H1 (cell line): ENCODE measurements at regions not wholly inside any gene's neighbourhood (a gene's known extent, or its start where the extent isn't known, plus 50 kb on each side); places are given as distances from the start of the nearest gene placed in this dataset.

Source experiments
- CTCF ChIA-PET: fragments of 300-600 bp; sonication (Branson Sonifier 250); formaldehyde crosslinking; loops from one replicate; lab custom pipeline; 2021; ENCODE audit not compliant: partially characterized antibody; lab: Charles Lee
- POLR2A ChIA-PET: fragments of 300-600 bp; sonication (Branson Sonifier 250); formaldehyde crosslinking; loops from one replicate; lab custom pipeline; 2021; ENCODE audit warnings: inconsistent platforms; ENCODE audit not compliant: partially characterized antibody; lab: Charles Lee
- DNase-seq, 2 experiments: peaks; one replicate each; pipeline versions ENCODE4 v3.0.0 to v3.0.0-alpha.2; 2010 to 2022; ENCODE audit warnings: low spot score in 2 of 2, low read depth in 1 of 2, mixed read lengths in 1 of 2
- FAIRE-seq: peaks from 2 replicates; lab custom pipeline; 2011; peaks lifted over from hg19 to GRCh38; lab: Jason Lieb, UNC
- H2AFZ ChIP-seq: 2 replicates; pipeline ENCODE4 v1.8.1; 2012; ENCODE audit warnings: low read length, inconsistent platforms
- H2AK5ac ChIP-seq: 2 replicates; pipeline ENCODE4 v1.6.1; 2013; ENCODE audit warnings: low read depth, low read length
- H2BK120ac ChIP-seq: replicated peaks from 2 replicates; pipeline ENCODE3; 2013; ENCODE audit warnings: low read depth, low read length, inconsistent platforms
- H2BK12ac ChIP-seq: 2 replicates; pipeline ENCODE4 v1.6.1; 2013; ENCODE audit warnings: low read depth, low read length
- H2BK15ac ChIP-seq: 2 replicates; pipeline ENCODE4 v1.6.1; 2013; ENCODE audit warnings: low read length
- H2BK20ac ChIP-seq: 2 replicates; pipeline ENCODE4 v1.6.1; 2013; ENCODE audit warnings: low read length
- H2BK5ac ChIP-seq: 2 replicates; pipeline ENCODE4 v1.6.1; 2013; ENCODE audit warnings: low read depth, low read length
- H3K14ac ChIP-seq: 2 replicates; pipeline ENCODE4 v1.6.1; 2013; ENCODE audit warnings: inconsistent platforms; ENCODE audit not compliant: insufficient read length
- H3K18ac ChIP-seq: 2 replicates; pipeline ENCODE4 v1.6.1; 2013; ENCODE audit warnings: low read length; ENCODE audit errors: extremely low read depth
- H3K23ac ChIP-seq: 2 replicates; pipeline ENCODE4 v1.6.1; 2013; ENCODE audit warnings: inconsistent platforms; ENCODE audit not compliant: insufficient read length
- H3K23me2 ChIP-seq: 2 replicates; pipeline ENCODE4 v1.6.1; 2013; ENCODE audit warnings: low read depth, low read length
- H3K27ac ChIP-seq: 2 replicates; pipeline ENCODE4 v1.6.1; 2011; ENCODE audit warnings: low read depth, low read length, inconsistent platforms
- H3K27me3 ChIP-seq, 4 experiments: replicated peaks in 1 of 4; 1 replicate in 1 of 4; 2 replicates in 3 of 4; pipeline versions ENCODE4 v1.6.1 to v1.8.1; 2011 to 2013; ENCODE audit warnings: low read length in 3 of 4, mild to moderate bottlenecking in 3 of 4, inconsistent platforms in 2 of 4, mixed read lengths in 2 of 4, moderate library complexity in 1 of 4; ENCODE audit not compliant: control insufficient read depth in 3 of 4, insufficient read depth in 3 of 4; ENCODE audit errors: extremely low read depth in 1 of 4
- H3K36me3 ChIP-seq, 4 experiments: 2 replicates each; pipeline versions ENCODE4 v1.6.1 to v1.8.1; 2011 to 2013; ENCODE audit warnings: mild to moderate bottlenecking in 4 of 4, low read length in 3 of 4, moderate library complexity in 2 of 4, control low read depth in 1 of 4, inconsistent platforms in 1 of 4; ENCODE audit not compliant: insufficient read depth in 4 of 4, control insufficient read depth in 2 of 4
- H3K4ac ChIP-seq: replicated peaks from 2 replicates; pipeline ENCODE3; 2013; ENCODE audit warnings: low read length, low read depth, mixed read lengths, inconsistent platforms; ENCODE audit not compliant: insufficient read length
- H3K4me1 ChIP-seq, 4 experiments: replicated peaks in 1 of 4; 1 replicate in 1 of 4; 2 replicates in 3 of 4; pipeline versions ENCODE4 v1.6.1 to v1.8.1; 2011 to 2013; ENCODE audit warnings: low read length in 3 of 4, inconsistent platforms in 2 of 4, mixed read lengths in 1 of 4; ENCODE audit not compliant: insufficient read depth in 4 of 4, control insufficient read depth in 3 of 4
- H3K4me2 ChIP-seq, 2 experiments: 2 replicates each; pipeline versions ENCODE4 v1.6.1 to v1.8.1; 2011 to 2013; ENCODE audit warnings: low read depth in 2 of 2, low read length in 2 of 2, control low read depth in 1 of 2, inconsistent platforms in 1 of 2, mild to moderate bottlenecking in 1 of 2; ENCODE audit not compliant: insufficient read depth in 1 of 2
- H3K4me3 ChIP-seq, 4 experiments: fragments of 200-600, 300-600 bp in 1 of 4; sonication (generic), shearing (Covaris generic), sonication (Bioruptor Twin) in 1 of 4; 2 replicates each; pipeline versions ENCODE4 v1.5.1 to v1.8.1; 2011 to 2016; ENCODE audit warnings: low read length in 4 of 4, low read depth in 3 of 4, control low read depth in 2 of 4, inconsistent platforms in 2 of 4, mild to moderate bottlenecking in 2 of 4, mixed read lengths in 1 of 4, moderate library complexity in 1 of 4; ENCODE audit not compliant: insufficient read depth in 2 of 4; ENCODE audit errors: extremely low read depth in 1 of 4
- H3K56ac ChIP-seq: replicated peaks from 2 replicates; pipeline ENCODE3; 2013; ENCODE audit warnings: low read depth, mild to moderate bottlenecking, mixed read lengths, low read length, inconsistent platforms; ENCODE audit not compliant: insufficient read length
- H3K79me1 ChIP-seq: 2 replicates; pipeline ENCODE4 v1.6.1; 2013; ENCODE audit warnings: low read depth, low read length, control low read depth
- H3K79me2 ChIP-seq, 2 experiments: 2 replicates each; pipeline versions ENCODE4 v1.6.1 to v1.8.1; 2012 to 2013; ENCODE audit warnings: low read length in 2 of 2, mild to moderate bottlenecking in 2 of 2, inconsistent platforms in 1 of 2; ENCODE audit not compliant: insufficient read depth in 2 of 2, control insufficient read depth in 1 of 2
- H3K9ac ChIP-seq, 4 experiments: replicated peaks in 1 of 4; 1 replicate in 1 of 4; 2 replicates in 3 of 4; pipeline versions ENCODE4 v1.6.1 to v1.8.1; 2011 to 2013; ENCODE audit warnings: low read depth in 3 of 4, low read length in 3 of 4, control low read depth in 2 of 4, mild to moderate bottlenecking in 2 of 4, moderate library complexity in 2 of 4, inconsistent platforms in 1 of 4; ENCODE audit errors: extremely low read depth in 1 of 4
- H3K9me3 ChIP-seq, 2 experiments: 2 replicates each; pipeline versions ENCODE4 v1.6.1 to v1.8.1; 2012 to 2013; ENCODE audit warnings: mild to moderate bottlenecking in 2 of 2, moderate library complexity in 2 of 2, control low read depth in 1 of 2, inconsistent platforms in 1 of 2, low read depth in 1 of 2, low read length in 1 of 2, mixed read lengths in 1 of 2; ENCODE audit not compliant: insufficient read depth in 2 of 2
- H4K20me1 ChIP-seq, 2 experiments: replicated peaks in 1 of 2; 2 replicates each; pipeline versions ENCODE3 to v1.8.1; 2011 to 2013; ENCODE audit warnings: inconsistent platforms in 2 of 2, low read length in 2 of 2, mild to moderate bottlenecking in 1 of 2; ENCODE audit not compliant: insufficient read depth in 2 of 2, control insufficient read depth in 1 of 2
- H4K5ac ChIP-seq: 2 replicates; pipeline ENCODE4 v1.6.1; 2013; ENCODE audit warnings: low read length, low read depth, mixed read lengths, inconsistent platforms; ENCODE audit not compliant: insufficient read length
- H4K8ac ChIP-seq: 2 replicates; pipeline ENCODE4 v1.8.0; 2013; ENCODE audit warnings: mild to moderate bottlenecking, moderate library complexity, low read length, inconsistent platforms; ENCODE audit not compliant: insufficient read depth; ENCODE audit errors: extremely low read depth
- H4K91ac ChIP-seq: replicated peaks from 2 replicates; pipeline ENCODE3; 2013; ENCODE audit warnings: low read length, mixed read lengths, inconsistent platforms; ENCODE audit not compliant: insufficient read length
- CHD1 ChIP-seq: IDR thresholded peaks from 2 replicates; pipeline ENCODE4 v1.6.1; 2012; ENCODE audit warnings: low read depth, low read length, improper control_type of control experiment
- CTBP2 ChIP-seq: IDR thresholded peaks from 2 replicates; pipeline ENCODE4 v1.7.0; 2011; ENCODE audit warnings: borderline replicate concordance, mild to moderate bottlenecking, moderate library complexity, mixed read lengths, low read length; ENCODE audit not compliant: insufficient read depth, insufficient read length
- GTF2F1 ChIP-seq: IDR thresholded peaks from 2 replicates; pipeline ENCODE4 v1.6.1; 2012; ENCODE audit warnings: low read depth, low read length, improper control_type of control experiment, borderline replicate concordance
- MAX ChIP-seq: IDR thresholded peaks from 2 replicates; pipeline ENCODE4 v1.6.1; 2012; ENCODE audit warnings: inconsistent platforms
- PHF8 ChIP-seq: fragments of 200-600 bp; sonication (generic); conservative IDR thresholded peaks from 2 replicates; pipeline ENCODE4 v1.7.1; 2012; ENCODE audit warnings: low read depth, mild to moderate bottlenecking, inconsistent platforms, low read length, moderate library complexity
- POU5F1 ChIP-seq: IDR thresholded peaks from 2 replicates; pipeline ENCODE4 v1.6.1; 2011; ENCODE audit warnings: low read depth, mild to moderate bottlenecking, low read length, moderate library complexity
- SP1 ChIP-seq: IDR thresholded peaks from 2 replicates; pipeline ENCODE4 v1.6.1; 2011; ENCODE audit warnings: low read depth, low read length
- TAF1 ChIP-seq: IDR thresholded peaks from 2 replicates; pipeline ENCODE4 v1.6.1; 2011; ENCODE audit warnings: mild to moderate bottlenecking, low read depth, low read length
- TCF12 ChIP-seq: IDR thresholded peaks from 2 replicates; pipeline ENCODE4 v1.6.1; 2011; ENCODE audit warnings: low read depth, mild to moderate bottlenecking, low read length
- USF2 ChIP-seq: IDR thresholded peaks from 2 replicates; pipeline ENCODE4 v1.6.1; 2011; ENCODE audit warnings: low read length, improper control_type of control experiment
- YY1 ChIP-seq: IDR thresholded peaks from 2 replicates; pipeline ENCODE4 v1.6.1; 2011; ENCODE audit warnings: low read depth, mild to moderate bottlenecking, low read length
- WGBS, 2 experiments: shearing (Covaris generic) in 1 of 2; methylation state at CpG; one replicate each; pipeline versions ENCODE4 v1.1.6 to v1.1.7; 2013 to 2015; ENCODE audit warnings: low lambda C conversion rate in 2 of 2, mixed read lengths in 2 of 2, inconsistent platforms in 1 of 2, low coverage in 1 of 2, missing lambda C conversion rate in 1 of 2; ENCODE audit not compliant: insufficient replicate concordance in 2 of 2, insufficient coverage in 1 of 2, insufficient read length in 1 of 2; ENCODE audit errors: extremely low coverage in 1 of 2, missing lambda C conversion rate in 1 of 2; 5-methylcytosine and 5-hydroxymethylcytosine counted together

- no peaks in the 10 kb centered on the region for H3K36me3 ChIP-seq
- no peak overlapping the region for H4K91ac ChIP-seq
- no peaks in the 10 kb centered on the region; a peak in 1 of 7 replicates for H3K27me3 ChIP-seq
- H3K4me1 ChIP-seq = no peaks in the 10 kb centered on the region
- no peak overlapping the region for H2BK20ac ChIP-seq
- no peak overlapping the region for H3K18ac ChIP-seq
- H3K9me3 ChIP-seq = no peaks in the 10 kb centered on the region
- FAIRE-seq (no peak), DNase-seq (no peak)
- H3K4me3 ChIP-seq = no peak overlapping the region
- H3K4me2 ChIP-seq = no peak overlapping the region
- H3K23ac ChIP-seq = no peak overlapping the region
- H3K56ac ChIP-seq = no peak overlapping the region
- POLR2A ChIA-PET = no interaction called here
- H3K14ac ChIP-seq = no peak overlapping the region
- no peak overlapping the region for H2BK15ac ChIP-seq
- no peaks in the 10 kb centered on the region for H3K79me2 ChIP-seq
- H3K9ac ChIP-seq = no peak overlapping the region
- no peak overlapping the region for H2BK12ac ChIP-seq
- H3K27ac ChIP-seq = no peak overlapping the region
- no peak overlapping the region for H2AFZ ChIP-seq
- no peaks in the 10 kb centered on the region for H4K20me1 ChIP-seq
- no peak overlapping the region for H4K5ac ChIP-seq
- H2BK120ac ChIP-seq = no peak overlapping the region
- H3K79me1 ChIP-seq = no peaks in the 10 kb centered on the region
- H2AK5ac ChIP-seq = no peak overlapping the region
- 90% methylated on average over 3 of the region's 3 CpGs; no CpG with 5 or more reads in 1 of the 2 experiments for WGBS, 2 experiments
- no peak overlapping the region for H2BK5ac ChIP-seq
- no peak overlapping the region for H4K8ac ChIP-seq
- CTCF ChIA-PET = interaction anchor here (0.6 to 1.3 kb wide), 5 partner anchors 8 to 380 kb away, joined by 3 to 4 read pairs (median 3); no protein-coding TSS in a partner anchor
- no peak overlapping the region for H3K4ac ChIP-seq
- H3K23me2 ChIP-seq = no peaks in the 10 kb centered on the region
- no peak for TF ChIP-seq MAX
- TF ChIP-seq PHF8 = no peak
- no peak for TF ChIP-seq SP1
- TF ChIP-seq CHD1 = no peak
- no peak for TF ChIP-seq TAF1
- no peak for TF ChIP-seq YY1
- TF ChIP-seq CTBP2 = no peak
- no peak for TF ChIP-seq POU5F1
- no peak for TF ChIP-seq USF2
- TF ChIP-seq TCF12 = no peak
- no peak for TF ChIP-seq GTF2F1
Measured at GRCh38 chr10:61262486-61263261, 190.5 kb downstream of the TMEM26 start.
